ENCODE measurements at regions not wholly inside any gene's neighbourhood (a gene's known extent, or its start where the extent isn't known, plus 50 kb on each side); places are given as distances from the start of the nearest gene placed in this dataset.
"Not testable (repeated sequence)": the region's sequence is repeated elsewhere in the genome, so short reads cannot be mapped to it uniquely, and the experiment has no call there.

GRCh38 chr18:77373730-77374445, 124.2 kb downstream of the GALR1 start:
- DNase-seq (ENCODE audit: low read depth in 2 of 2) = no peak

- no peak for DNase-seq (ENCODE audit: low read depth in 2 of 2)
Measured at GRCh38 chr18:77374446-77374805, 124.8 kb downstream of the GALR1 start.

- DNase-seq (ENCODE audit: low read depth in 2 of 2) = no peak
Measured at GRCh38 chr18:77376043-77376732, 126.5 kb downstream of the GALR1 start.

- DNase-seq (ENCODE audit: low read depth in 2 of 2) = no peak
Measured at GRCh38 chr18:77376733-77377094, 127.1 kb downstream of the GALR1 start.

- DNase-seq (ENCODE audit: low read depth in 2 of 2) = no peak
Measured at GRCh38 chr18:77377813-77378212, 128.2 kb downstream of the GALR1 start.

GRCh38 chr18:77379976-77380509, 130.4 kb downstream of the GALR1 start:
- no peak for DNase-seq (ENCODE audit: low read depth in 2 of 2)

- no peak for DNase-seq (ENCODE audit: low read depth in 2 of 2)
Measured at GRCh38 chr18:77380695-77381094, 131.0 kb downstream of the GALR1 start.

GRCh38 chr18:77392321-77392720, 142.7 kb downstream of the GALR1 start:
- no peak for DNase-seq (ENCODE audit: low read depth in 2 of 2)

GRCh38 chr18:77393519-77393918, 143.9 kb downstream of the GALR1 start:
- DNase-seq (ENCODE audit: low read depth in 2 of 2) = no peak

GRCh38 chr18:77395953-77396352, 146.3 kb downstream of the GALR1 start:
- DNase-seq (ENCODE audit: low read depth in 2 of 2) = no peak

GRCh38 chr18:77397056-77397455, 147.4 kb downstream of the GALR1 start:
- DNase-seq (ENCODE audit: low read depth in 2 of 2) = no peak

GRCh38 chr18:77397617-77398016, 148.0 kb downstream of the GALR1 start:
- no peak for DNase-seq (ENCODE audit: low read depth in 2 of 2)

- DNase-seq (ENCODE audit: low read depth in 2 of 2) = no peak
Measured at GRCh38 chr18:77400561-77400960, 150.9 kb downstream of the GALR1 start.

- no peak for DNase-seq (ENCODE audit: low read depth in 2 of 2)
Measured at GRCh38 chr18:77401173-77401572, 151.5 kb downstream of the GALR1 start.

GRCh38 chr18:77403969-77404535, 154.4 kb downstream of the GALR1 start:
- no peak for DNase-seq (ENCODE audit: low read depth in 2 of 2)

GRCh38 chr18:77405096-77405495, 155.4 kb downstream of the GALR1 start:
- DNase-seq (ENCODE audit: low read depth in 2 of 2) = no peak

GRCh38 chr18:77407733-77408132, 158.1 kb downstream of the GALR1 start:
- no peak for DNase-seq (ENCODE audit: low read depth in 2 of 2)

GRCh38 chr18:77421546-77421945, 171.9 kb downstream of the GALR1 start:
- not testable (repeated sequence) for DNase-seq (ENCODE audit: low read depth in 2 of 2)

- no peak for DNase-seq (ENCODE audit: low read depth in 2 of 2)
Measured at GRCh38 chr18:77422974-77423867, 173.6 kb downstream of the GALR1 start.

- DNase-seq (ENCODE audit: low read depth in 2 of 2) = no peak
Measured at GRCh38 chr18:77433076-77433475, 183.4 kb downstream of the GALR1 start.

- DNase-seq (ENCODE audit: low read depth in 2 of 2) = no peak
Measured at GRCh38 chr18:77439888-77440287, 190.2 kb downstream of the GALR1 start.

- DNase-seq (ENCODE audit: low read depth in 2 of 2) = no peak
Measured at GRCh38 chr18:77442393-77442792, 192.7 kb downstream of the GALR1 start.

Data from activated CD4-positive, alpha-beta T cell treated with anti-CD3 and anti-CD28 coated beads for 24 hours (primary cell).